Astrocyte (in vitro differentiated cells and primary cell): ENCODE measurements at regions not wholly inside any gene's neighbourhood (a gene's known extent, or its start where the extent isn't known, plus 50 kb on each side); places are given as distances from the start of the nearest gene placed in this dataset.

Experiments
- DNase-seq: peaks from one replicate; pipeline ENCODE4 v3.0.0-alpha.2; 2010; ENCODE audit warnings: low read depth
- FAIRE-seq: peaks from 2 replicates; lab custom pipeline; 2011; peaks lifted over from hg19 to GRCh38; lab: Jason Lieb, UNC
- H2AFZ ChIP-seq: 2 replicates; pipeline ENCODE4 v1.6.0; 2012; ENCODE audit warnings: low read depth, low read length, inconsistent platforms
- H3K27ac ChIP-seq: 2 replicates; pipeline ENCODE4 v1.5.1; 2011; ENCODE audit warnings: low read depth, low read length, inconsistent platforms
- H3K27me3 ChIP-seq: 2 replicates; pipeline ENCODE4 v1.6.0; 2011; ENCODE audit warnings: low read length, inconsistent platforms; ENCODE audit not compliant: insufficient read depth
- H3K36me3 ChIP-seq: 2 replicates; pipeline ENCODE4 v1.5.1; 2011; ENCODE audit warnings: low read length, inconsistent platforms; ENCODE audit not compliant: insufficient read depth
- H3K4me1 ChIP-seq: 2 replicates; pipeline ENCODE4 v1.5.1; 2011; ENCODE audit warnings: low read length, inconsistent platforms; ENCODE audit not compliant: insufficient read depth
- H3K4me2 ChIP-seq: 2 replicates; pipeline ENCODE4 v1.6.0; 2012; ENCODE audit warnings: low read length, inconsistent platforms
- H3K4me3 ChIP-seq: 2 replicates; pipeline ENCODE4 v1.5.1; 2011; ENCODE audit warnings: low read depth, mild to moderate bottlenecking, low read length, inconsistent platforms; ENCODE audit not compliant: insufficient read depth
- H3K79me2 ChIP-seq: 2 replicates; pipeline ENCODE4 v1.6.0; 2012; ENCODE audit warnings: mild to moderate bottlenecking, low read length, inconsistent platforms; ENCODE audit not compliant: insufficient read depth
- H3K9ac ChIP-seq: 2 replicates; pipeline ENCODE4 v1.6.0; 2012; ENCODE audit warnings: mild to moderate bottlenecking, low read length, inconsistent platforms
- H3K9me3 ChIP-seq: 2 replicates; pipeline ENCODE4 v1.5.1; 2012; ENCODE audit warnings: low read depth, mild to moderate bottlenecking, low read length, inconsistent platforms; ENCODE audit not compliant: insufficient read depth
- H4K20me1 ChIP-seq: 2 replicates; pipeline ENCODE4 v1.6.0; 2012; ENCODE audit warnings: low read length, inconsistent platforms; ENCODE audit not compliant: insufficient read depth
- H3K27ac Mint-ChIP-seq: one replicate; pipeline ENCODE4 v1.8.0; 2021; ENCODE audit warnings: mild to moderate bottlenecking, mixed read lengths; ENCODE audit not compliant: unreplicated experiment
- H3K27me3 Mint-ChIP-seq: one replicate; pipeline ENCODE4 v1.8.0; 2021; ENCODE audit warnings: low read depth, mixed read lengths; ENCODE audit not compliant: unreplicated experiment
- H3K36me3 Mint-ChIP-seq: one replicate; pipeline ENCODE4 v1.8.0; 2021; ENCODE audit warnings: low read depth, mixed read lengths; ENCODE audit not compliant: unreplicated experiment
- H3K4me1 Mint-ChIP-seq: one replicate; pipeline ENCODE4 v1.8.0; 2021; ENCODE audit warnings: low read depth, mixed read lengths; ENCODE audit not compliant: unreplicated experiment
- H3K4me3 Mint-ChIP-seq: one replicate; pipeline ENCODE4 v1.8.0; 2021; ENCODE audit warnings: mild to moderate bottlenecking, moderate library complexity, mixed read lengths; ENCODE audit not compliant: unreplicated experiment
- H3K9me3 Mint-ChIP-seq: one replicate; pipeline ENCODE4 v1.8.0; 2021; ENCODE audit warnings: mild to moderate bottlenecking, mixed read lengths; ENCODE audit not compliant: unreplicated experiment
- CTCF ChIP-seq: IDR thresholded peaks from 2 replicates; pipeline ENCODE4 v1.5.1; 2011; ENCODE audit warnings: low read depth, mild to moderate bottlenecking, inconsistent platforms, low read length, moderate library complexity; ENCODE audit not compliant: insufficient read depth
- EZH2 ChIP-seq: IDR thresholded peaks from 2 replicates; pipeline ENCODE4 v1.6.1; 2012; ENCODE audit warnings: mild to moderate bottlenecking, low read length, inconsistent platforms; ENCODE audit not compliant: insufficient read depth

GRCh38 chr2:188881434-188881833 lies 92.7 kb upstream of the COL3A1 start:
- Mint-ChIP-seq H3K27me3 (no peaks in the 10 kb centered on the region), H3K36me3 (no peaks in the 10 kb centered on the region), H3K4me3 (no peak overlapping the region), H3K9me3 (no peaks in the 10 kb centered on the region), H3K27ac (no peak overlapping the region), H3K4me1 (peaks cover 3% of the 10 kb centered on the region)
- H3K9me3 ChIP-seq: no peaks in the 10 kb centered on the region
- H3K4me2 ChIP-seq: no peak overlapping the region
- no peaks in the 10 kb centered on the region for H4K20me1 ChIP-seq
- no peak for DNase-seq
- no peak overlapping the region for H3K9ac ChIP-seq
- no peak overlapping the region for H2AFZ ChIP-seq
- H3K27ac ChIP-seq: no peak overlapping the region
- no peaks in the 10 kb centered on the region for H3K36me3 ChIP-seq
- FAIRE-seq: no peak
- TF ChIP-seq CTCF: no peak
- TF ChIP-seq EZH2: no peak
- no peak overlapping the region for H3K4me3 ChIP-seq
- H3K4me1 ChIP-seq: peaks cover 9% of the 10 kb centered on the region
- H3K79me2 ChIP-seq: no peaks in the 10 kb centered on the region
- H3K27me3 ChIP-seq: no peaks in the 10 kb centered on the region

GRCh38 chr2:188884046-188884445 lies 90.1 kb upstream of the COL3A1 start:
- H3K9ac ChIP-seq: no peak overlapping the region
- TF ChIP-seq EZH2 (no peak), CTCF (no peak)
- Mint-ChIP-seq H3K4me3 (no peak overlapping the region), H3K36me3 (no peaks in the 10 kb centered on the region), H3K27ac (no peak overlapping the region), H3K27me3 (no peaks in the 10 kb centered on the region), H3K9me3 (peaks cover 7% of the 10 kb centered on the region), H3K4me1 (peaks cover 3% of the 10 kb centered on the region)
- H3K9me3 ChIP-seq: peaks cover 4% of the 10 kb centered on the region
- H3K4me1 ChIP-seq: peaks cover 9% of the 10 kb centered on the region
- no peaks in the 10 kb centered on the region for H4K20me1 ChIP-seq
- DNase-seq (peak; percentile 69), FAIRE-seq (peak; percentile 29)
- H3K27me3 ChIP-seq: no peaks in the 10 kb centered on the region
- H3K4me2 ChIP-seq: peak overlapping the region; percentile 49
- no peak overlapping the region for H3K4me3 ChIP-seq
- no peaks in the 10 kb centered on the region for H3K36me3 ChIP-seq
- H3K79me2 ChIP-seq: no peaks in the 10 kb centered on the region
- peak overlapping the region; percentile 19 for H2AFZ ChIP-seq
- H3K27ac ChIP-seq: no peak overlapping the region

GRCh38 chr2:188884517-188884916 lies 89.7 kb upstream of the COL3A1 start:
- H3K9me3 Mint-ChIP-seq: peaks cover 7% of the 10 kb centered on the region
- H3K4me2 ChIP-seq: peak overlapping the region; percentile 49
- H3K27me3 ChIP-seq: no peaks in the 10 kb centered on the region
- H3K9ac ChIP-seq: no peak overlapping the region
- DNase-seq (no peak), FAIRE-seq (no peak)
- H3K79me2 ChIP-seq: no peaks in the 10 kb centered on the region
- no peaks in the 10 kb centered on the region for H4K20me1 ChIP-seq
- peaks cover 9% of the 10 kb centered on the region for H3K4me1 ChIP-seq
- no peak overlapping the region for H3K4me3 ChIP-seq
- peaks cover 4% of the 10 kb centered on the region for H3K9me3 ChIP-seq
- H3K27ac ChIP-seq: no peak overlapping the region
- no peak overlapping the region for H3K4me3 Mint-ChIP-seq
- TF ChIP-seq CTCF (no peak), EZH2 (no peak)
- peaks cover 3% of the 10 kb centered on the region for H3K4me1 Mint-ChIP-seq
- H2AFZ ChIP-seq: no peak overlapping the region
- H3K36me3 Mint-ChIP-seq: no peaks in the 10 kb centered on the region
- H3K27ac Mint-ChIP-seq: no peak overlapping the region
- no peaks in the 10 kb centered on the region for H3K36me3 ChIP-seq
- no peaks in the 10 kb centered on the region for H3K27me3 Mint-ChIP-seq
